DMS153 (cell line): ENCODE measurements at regions not wholly inside any gene's neighbourhood (a gene's known extent, or its start where the extent isn't known, plus 50 kb on each side); places are given as distances from the start of the nearest gene placed in this dataset.

Source experiments
- DNase-seq: peaks from one replicate; lab custom pipeline; 2025; lab: John Stamatoyannopoulos, UW

- DNase-seq: no peak
Measured at GRCh38 chr6:29884261-29884660, 56.6 kb downstream of the HLA-G start.

GRCh38 chr6:29886701-29887100 lies 55.6 kb upstream of the HLA-A start:
- DNase-seq: no peak

- no peak for DNase-seq
Measured at GRCh38 chr6:29887330-29887818, 55.0 kb upstream of the HLA-A start.

GRCh38 chr6:29887819-29888776 lies 54.2 kb upstream of the HLA-A start:
- peak; percentile 41 for DNase-seq
